IMR-90 (cell line): ENCODE measurements at regions not wholly inside any gene's neighbourhood (a gene's known extent, or its start where the extent isn't known, plus 50 kb on each side); places are given as distances from the start of the nearest gene placed in this dataset.

ENCODE experiments used
- ATAC-seq: fragments of 200-7000 bp; cut with Tn5 transposase; 2 replicates; pipeline ENCODE4 v1.9.1; 2020; ENCODE audit warnings: low read depth, mild to moderate bottlenecking, moderate library complexity
- BruUV-seq: library from RNA; stranded (reverse); fragments of 400-500 nt; replicated peaks from 2 replicates; lab custom pipeline; 2021; lab: Mats Ljungman, UMichigan
- CTCF ChIA-PET: fragments of 300-600 bp; formaldehyde crosslinking; extraction: SDS; loops from one replicate; lab custom pipeline; 2021; ENCODE audit warnings: antibody characterized with exemption; lab: Yijun Ruan, JAX
- POLR2A ChIA-PET: fragments of 300-600 bp; sonication (Branson Sonifier 250); formaldehyde crosslinking; loops from one replicate; lab custom pipeline; 2022; ENCODE audit warnings: antibody characterized with exemption; ENCODE audit not compliant: unreplicated experiment; lab: Charles Lee
- DNase-seq: peaks from one replicate; pipeline ENCODE4 v3.0.0; 2013
- H2AFZ ChIP-seq: replicated peaks from 2 replicates; pipeline ENCODE3; 2013; ENCODE audit warnings: low read length, mild to moderate bottlenecking; ENCODE audit not compliant: poor library complexity
- H2AK5ac ChIP-seq: 2 replicates; pipeline ENCODE4 v1.6.1; 2013; ENCODE audit warnings: low read depth, low read length, inconsistent platforms
- H2AK9ac ChIP-seq: replicated peaks from 2 replicates; pipeline ENCODE3; 2013; ENCODE audit warnings: mild to moderate bottlenecking, low read depth, low read length, moderate library complexity; ENCODE audit not compliant: poor library complexity
- H2BK120ac ChIP-seq: 2 replicates; pipeline ENCODE4 v1.6.1; 2013; ENCODE audit warnings: low read depth, low read length, inconsistent platforms
- H2BK15ac ChIP-seq: 3 replicates; pipeline ENCODE4 v1.6.1; 2013; ENCODE audit warnings: low read depth, low read length, inconsistent platforms
- H2BK20ac ChIP-seq: 2 replicates; pipeline ENCODE4 v1.6.1; 2013; ENCODE audit warnings: low read depth, mild to moderate bottlenecking, inconsistent platforms, low read length, moderate library complexity
- H2BK5ac ChIP-seq: 2 replicates; pipeline ENCODE4 v1.6.1; 2013; ENCODE audit warnings: mild to moderate bottlenecking, low read depth, low read length, inconsistent platforms; ENCODE audit not compliant: poor library complexity, severe bottlenecking
- H3K14ac ChIP-seq: replicated peaks from 2 replicates; pipeline ENCODE4 v1.6.1; 2013; ENCODE audit warnings: low read depth, low read length, inconsistent platforms
- H3K18ac ChIP-seq: 2 replicates; pipeline ENCODE4 v1.6.1; 2013; ENCODE audit warnings: low read depth, low read length, control low read depth
- H3K23ac ChIP-seq: 2 replicates; pipeline ENCODE4 v1.6.1; 2013; ENCODE audit warnings: low read depth, low read length, inconsistent platforms
- H3K27ac ChIP-seq: 2 replicates; pipeline ENCODE4 v1.5.1; 2013; ENCODE audit warnings: mild to moderate bottlenecking, control low read depth, low read length; ENCODE audit not compliant: insufficient read depth
- H3K27me3 ChIP-seq: 2 replicates; pipeline ENCODE4 v1.6.1; 2013; ENCODE audit warnings: low read length; ENCODE audit not compliant: control insufficient read depth, insufficient read depth
- H3K36me3 ChIP-seq: 2 replicates; pipeline ENCODE4 v1.6.1; 2013; ENCODE audit warnings: low read length, mixed read lengths; ENCODE audit not compliant: control insufficient read depth, insufficient read depth
- H3K4ac ChIP-seq: 2 replicates; pipeline ENCODE4 v1.6.1; 2013; ENCODE audit warnings: low read depth, low read length, inconsistent platforms
- H3K4me1 ChIP-seq: 2 replicates; pipeline ENCODE4 v1.6.1; 2013; ENCODE audit warnings: low read length, mixed read lengths; ENCODE audit not compliant: control insufficient read depth, insufficient read depth
- H3K4me2 ChIP-seq: 2 replicates; pipeline ENCODE4 v1.6.1; 2013; ENCODE audit warnings: low read depth, mild to moderate bottlenecking, control low read depth, low read length, moderate library complexity
- H3K4me3 ChIP-seq: 2 replicates; pipeline ENCODE4 v1.5.1; 2013; ENCODE audit warnings: low read depth, mild to moderate bottlenecking, control low read depth, low read length, moderate library complexity; ENCODE audit not compliant: insufficient read depth
- H3K56ac ChIP-seq: 2 replicates; pipeline ENCODE4 v1.6.1; 2013; ENCODE audit warnings: low read length, inconsistent platforms; ENCODE audit not compliant: insufficient read depth; ENCODE audit errors: extremely low read depth
- H3K79me1 ChIP-seq, 2 experiments: 2 replicates each; pipeline ENCODE4 v1.6.1; 2013; ENCODE audit warnings: low read length in 2 of 2, inconsistent platforms in 1 of 2, low read depth in 1 of 2
- H3K9ac ChIP-seq: 2 replicates; pipeline ENCODE4 v1.6.1; 2013; ENCODE audit warnings: low read depth, low read length, control low read depth
- H3K9me1 ChIP-seq: 2 replicates; pipeline ENCODE4 v1.6.1; 2013; ENCODE audit warnings: low read length, inconsistent platforms; ENCODE audit not compliant: insufficient read depth
- H3K9me3 ChIP-seq: 2 replicates; pipeline ENCODE4 v1.6.1; 2013; ENCODE audit warnings: low read length; ENCODE audit not compliant: control insufficient read depth, insufficient read depth
- H4K20me1 ChIP-seq: 2 replicates; pipeline ENCODE4 v1.6.1; 2013; ENCODE audit warnings: low read length, inconsistent platforms; ENCODE audit not compliant: insufficient read depth
- H4K5ac ChIP-seq: 2 replicates; pipeline ENCODE4 v1.6.1; 2013; ENCODE audit warnings: mild to moderate bottlenecking, low read depth, low read length, control low read depth
- H4K8ac ChIP-seq, 2 experiments: 2 replicates each; pipeline ENCODE4 v1.6.1; 2013; ENCODE audit warnings: low read depth in 2 of 2, low read length in 2 of 2, control low read depth in 1 of 2, inconsistent platforms in 1 of 2
- H4K91ac ChIP-seq: 2 replicates; pipeline ENCODE4 v1.6.1; 2013; ENCODE audit warnings: low read depth, low read length, inconsistent platforms; ENCODE audit not compliant: insufficient read depth
- WGBS, 2 experiments: methylation state at CpG; one replicate each; pipeline versions ENCODE4 v1.1.5 to v1.1.7; 2013; ENCODE audit warnings: missing lambda C conversion rate in 2 of 2; ENCODE audit not compliant: insufficient read length in 1 of 2; ENCODE audit errors: extremely low coverage in 2 of 2; 5-methylcytosine and 5-hydroxymethylcytosine counted together
- dilution Hi-C: fragments of 300-500 bp; cut with HindIII; formaldehyde crosslinking; loops from one replicate; pipeline ENCODE4 v1.14.3; 2018; ENCODE audit warnings: low sequenced_read_pairs; ENCODE audit not compliant: unreplicated experiment
- in situ Hi-C: fragments of 300-500 bp; cut with MboI; formaldehyde crosslinking; loops from 3 replicates; pipeline ENCODE4 v1.14.3; 2019; ENCODE audit warnings: low sequenced_read_pairs, inconsistent platforms, mixed read lengths
- intact Hi-C: fragments of 100-400 bp; cut with micrococcal nuclease; formaldehyde crosslinking; loops from 2 replicates; pipeline ENCODE4 v1.10.0; 2022
- TF ChIP-seq, protein P1 (sequence below): fragments of 150-350 bp; IDR thresholded peaks from 2 replicates; pipeline ENCODE4 v1.6.1; 2016; ENCODE audit warnings: low read depth, mild to moderate bottlenecking, low read length, moderate library complexity, borderline replicate concordance

GRCh38 chr1:81574408-81574807 is 226.3 kb upstream of the ADGRL2 start:
- no peak overlapping the region for H3K9ac ChIP-seq
- no peaks in the 10 kb centered on the region for H3K9me3 ChIP-seq
- no peak overlapping the region for H2AK5ac ChIP-seq
- no peak overlapping the region for H4K8ac ChIP-seq
- no peak overlapping the region for H2AK9ac ChIP-seq
- no peaks in the 10 kb centered on the region for H4K20me1 ChIP-seq
- H2BK5ac ChIP-seq, result no peak overlapping the region
- H3K9me1 ChIP-seq, result no peaks in the 10 kb centered on the region
- intact Hi-C loops (no loop called here), dilution Hi-C loops (no loop called here), in situ Hi-C loops (no loop called here)
- H3K4me1 ChIP-seq, result no peaks in the 10 kb centered on the region
- CTCF ChIA-PET, result no interaction called here
- POLR2A ChIA-PET, result no interaction called here
- H3K23ac ChIP-seq, result no peak overlapping the region
- no peak for DNase-seq
- no peak for ATAC-seq
- no peak overlapping the region for H2BK20ac ChIP-seq
- TF ChIP-seq, protein P1, sequence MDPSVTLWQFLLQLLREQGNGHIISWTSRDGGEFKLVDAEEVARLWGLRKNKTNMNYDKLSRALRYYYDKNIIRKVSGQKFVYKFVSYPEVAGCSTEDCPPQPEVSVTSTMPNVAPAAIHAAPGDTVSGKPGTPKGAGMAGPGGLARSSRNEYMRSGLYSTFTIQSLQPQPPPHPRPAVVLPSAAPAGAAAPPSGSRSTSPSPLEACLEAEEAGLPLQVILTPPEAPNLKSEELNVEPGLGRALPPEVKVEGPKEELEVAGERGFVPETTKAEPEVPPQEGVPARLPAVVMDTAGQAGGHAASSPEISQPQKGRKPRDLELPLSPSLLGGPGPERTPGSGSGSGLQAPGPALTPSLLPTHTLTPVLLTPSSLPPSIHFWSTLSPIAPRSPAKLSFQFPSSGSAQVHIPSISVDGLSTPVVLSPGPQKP, result no peak
- H3K36me3 ChIP-seq, result no peaks in the 10 kb centered on the region
- no peak overlapping the region for H4K5ac ChIP-seq
- H3K14ac ChIP-seq, result no peak overlapping the region
- no peak overlapping the region for H3K18ac ChIP-seq
- no peak overlapping the region for H4K91ac ChIP-seq
- no peak overlapping the region for H3K4me2 ChIP-seq
- no peak overlapping the region for H2BK120ac ChIP-seq
- no peak overlapping the region for H3K4me3 ChIP-seq
- H3K4ac ChIP-seq, result no peak overlapping the region
- 67% methylated on average over 1 of the region's 2 CpGs; no CpG with 5 or more reads in 1 of the 2 experiments for WGBS, 2 experiments
- H3K27me3 ChIP-seq, result no peaks in the 10 kb centered on the region
- H2BK15ac ChIP-seq, result no peak overlapping the region
- BruUV-seq, result no TSS peak
- no peak overlapping the region for H3K56ac ChIP-seq
- no peak overlapping the region for H2AFZ ChIP-seq
- no peak overlapping the region for H3K27ac ChIP-seq
- no peaks in the 10 kb centered on the region for H3K79me1 ChIP-seq
